Testis (tissue), 2 donors: ENCODE measurements at regions not wholly inside any gene's neighbourhood (a gene's known extent, or its start where the extent isn't known, plus 50 kb on each side); places are given as distances from the start of the nearest gene placed in this dataset.

Experiments
- POLR2A ChIP-seq: fragments of 450-650 bp; IDR thresholded peaks from one replicate; pipeline ENCODE4 v1.6.1; 2017; ENCODE audit warnings: antibody characterized with exemption, mild to moderate bottlenecking, moderate library complexity
- TF ChIP-seq, protein P1 (sequence below), 3 experiments: fragments of 450-650 bp in 2 of 3; fragments of 200-600 bp in 1 of 3; sonication (generic) in 1 of 3; IDR thresholded peaks; one replicate each; pipeline ENCODE4 v1.5.1; 2016 to 2019; ENCODE audit warnings: antibody characterized with exemption in 3 of 3, mild to moderate bottlenecking in 2 of 3, moderate library complexity in 1 of 3

DNA sequence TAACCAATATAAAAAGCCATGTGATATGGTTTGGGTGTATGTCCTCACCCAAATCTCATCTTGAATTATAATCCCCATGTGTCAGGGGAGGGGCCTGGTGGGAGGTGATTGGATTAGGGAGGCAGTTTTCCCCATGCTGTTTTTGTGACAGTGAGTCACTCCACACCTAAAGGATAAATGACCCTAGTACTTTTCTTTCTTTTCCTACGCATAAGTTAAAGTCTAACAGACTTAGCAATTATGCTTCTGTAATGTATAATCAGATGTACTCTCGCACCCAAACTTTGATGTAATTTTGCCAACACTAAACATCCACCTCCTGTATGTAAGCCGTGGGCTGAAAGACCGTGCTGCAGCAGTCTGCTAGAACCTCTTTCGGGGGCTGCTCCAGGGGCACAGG, 97.2 kb upstream of the DSEL start:
- no peak for TF ChIP-seq POLR2A
- TF ChIP-seq, protein P1, sequence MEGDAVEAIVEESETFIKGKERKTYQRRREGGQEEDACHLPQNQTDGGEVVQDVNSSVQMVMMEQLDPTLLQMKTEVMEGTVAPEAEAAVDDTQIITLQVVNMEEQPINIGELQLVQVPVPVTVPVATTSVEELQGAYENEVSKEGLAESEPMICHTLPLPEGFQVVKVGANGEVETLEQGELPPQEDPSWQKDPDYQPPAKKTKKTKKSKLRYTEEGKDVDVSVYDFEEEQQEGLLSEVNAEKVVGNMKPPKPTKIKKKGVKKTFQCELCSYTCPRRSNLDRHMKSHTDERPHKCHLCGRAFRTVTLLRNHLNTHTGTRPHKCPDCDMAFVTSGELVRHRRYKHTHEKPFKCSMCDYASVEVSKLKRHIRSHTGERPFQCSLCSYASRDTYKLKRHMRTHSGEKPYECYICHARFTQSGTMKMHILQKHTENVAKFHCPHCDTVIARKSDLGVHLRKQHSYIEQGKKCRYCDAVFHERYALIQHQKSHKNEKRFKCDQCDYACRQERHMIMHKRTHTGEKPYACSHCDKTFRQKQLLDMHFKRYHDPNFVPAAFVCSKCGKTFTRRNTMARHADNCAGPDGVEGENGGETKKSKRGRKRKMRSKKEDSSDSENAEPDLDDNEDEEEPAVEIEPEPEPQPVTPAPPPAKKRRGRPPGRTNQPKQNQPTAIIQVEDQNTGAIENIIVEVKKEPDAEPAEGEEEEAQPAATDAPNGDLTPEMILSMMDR (IDR thresholded peaks at IDR 0.05), result no peak
